SJCRH30 (cell line): ENCODE measurements at regions not wholly inside any gene's neighbourhood (a gene's known extent, or its start where the extent isn't known, plus 50 kb on each side); places are given as distances from the start of the nearest gene placed in this dataset.
"Not testable (repeated sequence)": the region's sequence is repeated elsewhere in the genome, so short reads cannot be mapped to it uniquely, and the experiment has no call there.

Experiments used
- DNase-seq, 2 experiments: peaks; one replicate each; pipeline ENCODE4 v3.0.0-alpha.2; 2015 to 2020
- H3K27ac ChIP-seq: fragments of 250-450 bp; sonication (Bioruptor Pico); 2 replicates; pipeline ENCODE4 v1.5.1; 2020; ENCODE audit warnings: mild to moderate bottlenecking, moderate library complexity
- H3K27me3 ChIP-seq: fragments of 250-450 bp; sonication (Bioruptor Pico); 2 replicates; pipeline ENCODE4 v1.5.1; 2020; ENCODE audit warnings: mild to moderate bottlenecking, moderate library complexity
- H3K36me3 ChIP-seq: fragments of 250-450 bp; sonication (Bioruptor Pico); 2 replicates; pipeline ENCODE4 v1.5.1; 2020; ENCODE audit warnings: mild to moderate bottlenecking, moderate library complexity
- H3K4me1 ChIP-seq: fragments of 250-450 bp; sonication (Bioruptor Pico); 2 replicates; pipeline ENCODE4 v1.5.1; 2020; ENCODE audit warnings: mild to moderate bottlenecking, moderate library complexity
- H3K4me3 ChIP-seq: fragments of 250-450 bp; sonication (Bioruptor Pico); 2 replicates; pipeline ENCODE4 v1.5.1; 2020; ENCODE audit warnings: mild to moderate bottlenecking, moderate library complexity
- H3K9me3 ChIP-seq: fragments of 250-450 bp; sonication (Bioruptor Pico); replicated peaks from 2 replicates; pipeline ENCODE4 v1.5.1; 2020; ENCODE audit warnings: mild to moderate bottlenecking, moderate library complexity

DNA sequence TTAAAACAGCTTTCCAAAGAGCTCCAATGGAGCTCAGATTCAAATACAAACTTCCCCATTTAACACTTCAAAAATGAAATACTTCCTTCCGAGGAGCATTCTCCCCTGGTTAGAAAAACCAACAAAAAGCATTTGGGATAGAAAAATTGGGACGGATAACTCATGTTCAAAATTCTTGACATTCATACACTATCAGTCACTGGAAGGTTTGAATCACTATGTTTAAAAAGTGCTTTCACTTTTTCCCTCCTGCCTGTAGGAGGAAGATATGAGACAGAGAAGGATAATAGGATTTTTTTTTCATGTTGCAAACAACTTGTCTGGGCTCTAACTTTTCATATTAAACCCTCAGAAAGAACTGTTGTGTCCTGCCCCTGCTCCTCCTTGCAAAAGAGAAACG, 412.0 kb downstream of the ACTL7B start:
- DNase-seq, result no peak
- no peaks in the 10 kb centered on the region; the same call in 1 of the 2 replicates for H3K4me1 ChIP-seq
- no peaks in the 10 kb centered on the region for H3K36me3 ChIP-seq
- no peaks in the 10 kb centered on the region for H3K9me3 ChIP-seq
- no peak overlapping the region for H3K27ac ChIP-seq
- H3K27me3 ChIP-seq, result peaks cover 16% of the 10 kb centered on the region; the same call in 1 of the 2 replicates
- no peak overlapping the region for H3K4me3 ChIP-seq

DNA sequence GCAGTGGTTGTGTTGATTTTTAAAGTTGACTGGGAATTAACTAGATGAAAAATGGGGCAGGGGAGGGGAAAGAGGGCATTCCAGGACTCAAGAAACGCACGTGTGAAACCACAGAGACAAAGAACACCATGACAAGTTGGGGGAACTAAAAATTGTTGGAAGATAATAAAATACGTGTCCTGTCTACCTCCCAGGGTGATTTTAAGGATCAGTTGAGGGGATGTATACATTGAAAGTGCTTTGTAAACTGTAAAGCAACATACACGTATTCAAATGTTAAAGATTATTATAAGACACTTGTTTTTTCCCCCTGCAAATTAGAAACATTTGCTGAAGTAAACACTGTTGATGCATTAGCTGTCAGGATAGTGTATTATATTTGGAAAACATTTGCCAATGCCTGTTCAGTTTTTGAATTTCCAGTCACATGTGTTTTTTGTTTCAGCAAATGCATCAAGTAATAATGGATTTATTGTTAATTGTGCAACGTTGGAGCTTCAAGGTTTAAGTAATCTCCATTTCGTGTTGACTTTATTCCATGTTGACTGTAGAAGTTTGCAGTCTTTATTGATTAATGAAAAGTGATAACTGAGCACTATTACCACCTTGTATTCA, 412.7 kb downstream of the ACTL7B start:
- Histone ChIP-seq H3K27ac (no peak overlapping the region), H3K4me3 (no peak overlapping the region), H3K4me1 (no peaks in the 10 kb centered on the region; the same call in 1 of the 2 replicates), H3K27me3 (peaks cover 16% of the 10 kb centered on the region; the same call in 1 of the 2 replicates), H3K36me3 (no peaks in the 10 kb centered on the region), H3K9me3 (no peaks in the 10 kb centered on the region)
- DNase-seq, result no peak

DNA sequence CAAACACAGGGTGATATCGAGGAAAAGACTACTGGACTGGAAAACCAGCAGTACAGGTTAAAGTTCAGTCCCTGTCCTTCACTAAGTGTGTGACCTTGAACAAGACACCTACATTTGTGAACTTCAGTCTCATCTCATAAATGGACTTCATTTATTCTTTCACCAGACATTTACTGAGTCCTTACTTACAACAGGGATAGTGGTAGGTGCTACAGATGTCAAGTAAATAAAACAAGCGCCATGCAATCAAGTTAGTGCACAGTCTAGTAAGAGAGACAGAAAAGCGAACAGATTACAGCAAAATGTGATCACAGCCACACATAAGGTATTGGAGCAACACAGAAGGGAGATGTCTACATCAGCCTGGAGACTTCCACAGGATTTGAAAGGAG, 413.2 kb downstream of the ACTL7B start:
- Histone ChIP-seq H3K9me3 (no peaks in the 10 kb centered on the region), H3K27me3 (peaks cover 16% of the 10 kb centered on the region; the same call in 1 of the 2 replicates), H3K4me3 (no peak overlapping the region), H3K36me3 (no peaks in the 10 kb centered on the region), H3K27ac (no peak overlapping the region), H3K4me1 (no peaks in the 10 kb centered on the region; the same call in 1 of the 2 replicates)
- no peak for DNase-seq

DNA sequence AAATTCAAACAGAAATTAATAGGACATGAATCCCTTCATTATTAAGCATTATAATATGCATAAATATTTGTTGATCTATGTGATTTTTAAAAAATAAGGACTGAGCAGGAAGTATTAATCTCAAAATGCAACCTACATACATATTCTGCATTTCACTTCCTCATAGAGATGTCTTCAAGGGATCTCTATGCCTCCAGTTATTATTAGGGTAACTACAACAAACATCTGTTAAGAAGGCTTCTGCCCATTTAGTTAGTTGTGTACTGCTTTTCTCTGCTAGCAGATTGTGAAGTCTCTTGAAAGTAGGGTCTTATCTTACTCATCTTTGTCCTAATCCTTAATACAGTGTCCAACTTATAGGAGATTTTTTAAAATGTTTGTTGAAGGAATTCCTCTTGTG, 414.1 kb downstream of the ACTL7B start:
- H3K27me3 ChIP-seq, result peaks cover 16% of the 10 kb centered on the region; the same call in 1 of the 2 replicates
- no peaks in the 10 kb centered on the region for H3K36me3 ChIP-seq
- no peaks in the 10 kb centered on the region for H3K9me3 ChIP-seq
- DNase-seq, result no peak
- no peak overlapping the region for H3K4me3 ChIP-seq
- H3K27ac ChIP-seq, result no peak overlapping the region
- no peaks in the 10 kb centered on the region; the same call in 1 of the 2 replicates for H3K4me1 ChIP-seq

DNA sequence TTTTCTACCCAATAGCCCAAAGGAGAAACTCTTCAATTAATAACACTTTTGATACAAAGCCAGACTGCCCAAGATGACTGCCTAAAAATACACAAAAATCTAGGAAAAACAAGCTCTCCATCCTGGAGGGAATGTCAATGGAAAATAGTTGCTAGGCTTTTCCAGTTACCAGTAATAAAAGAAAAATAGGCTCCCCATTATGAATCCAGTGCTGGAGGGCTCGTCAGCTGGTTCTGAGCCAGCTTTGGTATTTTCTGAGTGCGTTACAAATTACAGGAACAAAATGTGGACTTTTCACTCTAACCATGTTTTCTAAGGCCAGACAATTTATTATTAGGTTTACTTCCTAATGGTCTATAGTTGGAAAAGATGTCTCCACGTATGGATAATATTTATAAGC, 414.5 kb downstream of the ACTL7B start:
- H3K27me3 ChIP-seq, result peaks cover 16% of the 10 kb centered on the region; the same call in 1 of the 2 replicates
- DNase-seq, result no peak
- H3K4me3 ChIP-seq, result no peak overlapping the region
- no peaks in the 10 kb centered on the region for H3K36me3 ChIP-seq
- H3K27ac ChIP-seq, result no peak overlapping the region
- H3K9me3 ChIP-seq, result no peaks in the 10 kb centered on the region
- no peaks in the 10 kb centered on the region; the same call in 1 of the 2 replicates for H3K4me1 ChIP-seq

DNA sequence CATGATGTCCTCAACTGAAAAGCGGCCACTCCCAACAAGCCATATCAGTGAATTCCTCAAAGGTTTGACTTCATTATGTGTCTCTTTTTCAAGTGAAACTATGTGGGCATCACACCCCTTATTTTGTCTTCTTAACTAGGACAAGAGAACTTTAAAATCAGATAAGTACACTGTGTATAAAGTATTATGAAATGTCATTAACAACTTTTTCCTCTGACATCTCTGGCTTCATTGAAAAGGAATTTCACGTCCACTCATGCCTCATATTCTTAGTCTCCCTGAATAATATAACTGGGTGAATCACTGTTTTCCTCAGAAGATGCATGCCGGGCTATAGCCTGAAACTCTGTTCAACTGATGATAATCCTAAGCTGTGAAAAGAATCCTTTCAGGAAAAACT, 415.8 kb downstream of the ACTL7B start:
- no peaks in the 10 kb centered on the region for H3K9me3 ChIP-seq
- no peaks in the 10 kb centered on the region for H3K36me3 ChIP-seq
- no peak for DNase-seq
- no peaks in the 10 kb centered on the region; the same call in 1 of the 2 replicates for H3K4me1 ChIP-seq
- peaks cover 16% of the 10 kb centered on the region; the same call in 1 of the 2 replicates for H3K27me3 ChIP-seq
- no peak overlapping the region for H3K27ac ChIP-seq
- H3K4me3 ChIP-seq, result no peak overlapping the region

DNA sequence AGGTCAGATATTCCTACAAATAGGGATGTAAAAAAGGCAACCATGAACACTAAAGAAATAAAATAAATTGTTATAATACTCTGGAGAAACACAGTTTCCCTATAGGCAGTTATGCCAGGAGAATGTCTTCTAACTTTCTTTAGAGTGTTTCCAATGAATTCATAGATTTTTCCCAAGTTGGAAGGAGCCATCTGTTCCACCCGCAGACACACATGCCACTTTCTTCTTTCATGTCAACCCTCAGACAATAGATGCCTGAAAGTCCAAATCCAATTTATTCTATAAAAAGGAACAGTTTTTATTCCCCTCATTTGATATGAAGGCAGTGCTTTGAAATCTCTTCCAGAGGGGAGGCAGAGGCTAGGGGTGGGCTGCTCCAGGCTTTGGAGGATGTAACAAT, 418.1 kb downstream of the ACTL7B start:
- Histone ChIP-seq H3K9me3 (no peaks in the 10 kb centered on the region), H3K36me3 (no peaks in the 10 kb centered on the region), H3K4me3 (no peak overlapping the region), H3K27ac (no peak overlapping the region), H3K4me1 (peaks cover 3% of the 10 kb centered on the region; the same call in 1 of the 2 replicates), H3K27me3 (peaks cover 16% of the 10 kb centered on the region)
- no peak for DNase-seq

DNA sequence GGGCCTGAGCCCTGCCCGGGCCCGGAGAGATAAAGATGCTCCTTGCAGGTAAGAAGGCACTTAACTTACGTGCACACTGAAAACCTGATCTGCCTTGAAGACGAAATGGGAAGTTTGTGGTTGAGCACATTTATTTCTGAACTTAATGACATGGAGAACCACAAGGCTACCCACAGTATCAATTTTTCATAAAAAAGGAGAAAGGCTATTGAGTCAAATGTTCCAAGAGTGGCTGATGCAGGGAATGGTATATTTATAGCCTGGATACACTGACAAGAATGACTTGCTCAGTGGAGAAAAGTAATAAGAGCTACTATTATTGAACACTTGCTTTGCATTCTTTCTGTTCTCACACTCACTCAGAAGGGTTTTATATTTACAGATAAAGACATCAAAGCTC, 419.3 kb downstream of the ACTL7B start:
- no peak for DNase-seq
- no peak overlapping the region for H3K27ac ChIP-seq
- H3K4me1 ChIP-seq, result peaks cover 3% of the 10 kb centered on the region; the same call in 1 of the 2 replicates
- no peaks in the 10 kb centered on the region for H3K36me3 ChIP-seq
- peaks cover 14% of the 10 kb centered on the region for H3K27me3 ChIP-seq
- H3K9me3 ChIP-seq, result no peaks in the 10 kb centered on the region
- no peak overlapping the region for H3K4me3 ChIP-seq

DNA sequence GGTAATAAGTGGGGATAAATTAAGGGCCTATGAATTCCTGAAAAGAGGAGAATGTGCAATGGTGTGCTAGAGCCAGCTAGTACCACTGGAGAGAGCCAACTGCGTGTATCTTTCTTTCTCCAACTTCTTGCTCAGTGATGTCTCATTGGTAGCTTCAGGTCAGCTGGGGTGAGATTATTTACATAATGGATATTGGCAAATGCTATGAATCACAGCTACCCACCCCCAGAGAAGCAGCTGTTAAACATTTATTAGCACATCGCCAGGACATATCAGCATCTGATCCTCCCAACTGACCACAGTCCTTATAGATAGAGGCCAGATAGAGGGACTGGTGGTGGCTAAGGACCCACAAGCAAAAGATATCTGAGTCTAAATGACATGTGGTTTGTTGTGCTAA, 421.3 kb downstream of the ACTL7B start:
- H3K27ac ChIP-seq, result no peak overlapping the region
- DNase-seq, result peak; percentile 37 to 60
- H3K4me3 ChIP-seq, result no peak overlapping the region
- H3K27me3 ChIP-seq, result no peaks in the 10 kb centered on the region; the same call in 1 of the 2 replicates
- no peaks in the 10 kb centered on the region for H3K9me3 ChIP-seq
- no peaks in the 10 kb centered on the region for H3K36me3 ChIP-seq
- peaks cover 3% of the 10 kb centered on the region; the same call in 1 of the 2 replicates for H3K4me1 ChIP-seq

DNA sequence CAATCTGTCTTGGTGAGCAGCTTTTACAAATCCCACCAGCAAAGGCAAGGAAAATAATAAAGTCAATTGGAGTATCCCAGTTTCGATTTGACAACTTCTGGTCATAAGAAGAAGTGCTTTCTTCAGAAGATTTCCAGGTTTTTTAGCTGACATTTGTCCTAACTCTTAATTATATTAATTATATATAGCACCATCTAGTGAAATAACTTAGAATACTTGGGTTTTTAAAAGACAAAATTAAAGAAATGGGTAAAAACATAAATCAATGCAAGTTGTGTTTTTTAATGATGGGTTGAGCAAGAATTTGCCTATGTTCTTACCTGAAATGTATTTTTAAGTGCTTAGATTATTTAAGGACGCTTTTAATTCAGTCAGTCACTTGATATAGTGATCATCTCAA, 421.8 kb downstream of the ACTL7B start:
- no peak for DNase-seq
- H3K9me3 ChIP-seq, result no peaks in the 10 kb centered on the region
- H3K4me1 ChIP-seq, result peaks cover 3% of the 10 kb centered on the region; the same call in 1 of the 2 replicates
- no peak overlapping the region for H3K27ac ChIP-seq
- no peak overlapping the region for H3K4me3 ChIP-seq
- no peaks in the 10 kb centered on the region; the same call in 1 of the 2 replicates for H3K27me3 ChIP-seq
- H3K36me3 ChIP-seq, result no peaks in the 10 kb centered on the region

DNA sequence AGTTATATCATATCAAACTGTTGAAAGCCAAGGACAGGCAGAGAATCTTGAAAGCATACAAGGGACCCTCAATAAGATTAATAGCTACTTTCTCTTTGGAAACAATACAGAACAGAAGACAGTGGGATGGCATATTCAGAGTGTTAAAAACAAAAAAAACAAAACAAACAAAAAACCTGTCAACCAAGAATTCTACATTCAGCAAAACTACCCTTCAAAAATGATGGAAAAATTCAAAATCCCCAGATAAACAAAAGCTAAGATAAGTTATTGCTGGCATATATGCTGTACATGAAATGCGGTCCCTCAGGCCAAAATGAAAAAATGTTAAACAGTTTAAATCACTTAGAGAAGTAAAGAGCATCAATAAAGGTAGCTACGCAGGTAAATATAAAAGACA, 425.1 kb downstream of the ACTL7B start:
- no peaks in the 10 kb centered on the region for H3K9me3 ChIP-seq
- no peak overlapping the region for H3K27ac ChIP-seq
- H3K4me1 ChIP-seq, result peaks cover 3% of the 10 kb centered on the region; the same call in 1 of the 2 replicates
- H3K4me3 ChIP-seq, result no peak overlapping the region
- no peaks in the 10 kb centered on the region for H3K36me3 ChIP-seq
- no peaks in the 10 kb centered on the region; the same call in 1 of the 2 replicates for H3K27me3 ChIP-seq
- DNase-seq, result no peak

DNA sequence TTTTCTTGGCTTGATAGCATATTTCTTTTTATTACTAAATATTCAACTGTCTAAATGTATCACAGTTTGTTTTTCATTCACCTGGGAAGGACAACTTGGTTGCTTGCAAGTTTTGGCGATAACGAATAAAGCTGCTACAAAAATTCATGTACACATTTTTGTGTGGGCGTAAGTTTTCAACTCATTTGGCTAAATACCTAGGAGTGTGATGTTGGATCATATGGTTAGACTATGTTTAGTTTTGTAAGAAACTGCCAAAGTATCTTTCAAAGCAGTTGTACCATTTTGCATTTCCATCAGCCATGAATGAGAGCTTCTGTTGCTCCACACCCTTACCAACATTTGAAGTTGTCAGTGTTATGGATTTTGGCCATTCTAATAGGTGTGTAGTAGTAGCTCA, 428.0 kb downstream of the ACTL7B start:
- Histone ChIP-seq H3K27ac (no peak overlapping the region), H3K9me3 (no peaks in the 10 kb centered on the region), H3K4me3 (no peak overlapping the region), H3K27me3 (no peaks in the 10 kb centered on the region; the same call in 1 of the 2 replicates), H3K36me3 (no peaks in the 10 kb centered on the region), H3K4me1 (no peaks in the 10 kb centered on the region)
- no peak for DNase-seq

DNA sequence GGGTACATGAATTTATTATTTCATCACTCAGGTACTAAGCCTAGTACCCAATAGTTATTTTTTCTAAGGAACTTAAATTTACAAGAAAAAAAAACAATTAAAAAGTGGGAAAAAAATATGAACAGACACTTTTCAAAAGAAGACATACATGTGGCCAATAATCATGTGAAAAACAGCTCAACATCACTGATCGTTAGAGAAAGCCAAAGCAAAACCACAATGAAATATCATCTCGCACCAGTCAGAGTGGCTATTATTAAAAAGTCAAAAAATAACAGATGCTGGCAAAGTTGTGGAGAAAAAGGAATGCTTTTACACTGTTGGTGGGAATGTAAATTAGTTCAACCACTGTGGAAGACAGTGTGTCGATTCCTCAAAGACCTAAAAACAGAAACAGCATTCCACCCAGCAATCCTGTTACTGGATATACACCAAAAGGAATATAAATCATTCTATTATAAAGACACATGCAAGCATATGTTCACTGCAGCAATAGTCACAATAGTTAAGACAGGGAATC, 429.3 kb downstream of the ACTL7B start:
- H3K4me3 ChIP-seq, H3K4me1 ChIP-seq, H3K27me3 ChIP-seq, H3K27ac ChIP-seq, H3K36me3 ChIP-seq, H3K9me3 ChIP-seq, DNase-seq: not testable (repeated sequence)

DNA sequence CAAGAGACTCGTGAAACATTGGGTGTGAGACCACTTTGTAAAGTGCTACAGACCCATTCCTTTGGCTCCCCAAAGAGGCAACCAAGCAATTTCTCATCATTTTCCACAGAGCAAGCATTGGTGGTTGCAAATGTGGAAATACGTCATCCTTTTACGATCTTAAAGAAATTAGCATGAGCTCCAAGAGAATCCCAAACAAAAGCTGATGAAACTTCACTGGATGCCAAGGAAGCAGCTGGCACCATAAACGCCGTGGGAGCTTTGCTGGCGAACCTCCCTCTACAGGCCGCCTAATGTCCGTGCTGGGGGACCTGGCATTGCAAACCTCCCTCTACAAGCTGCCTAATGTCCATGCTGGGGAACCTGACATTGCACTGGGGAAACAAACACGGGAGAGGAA, 432.4 kb downstream of the ACTL7B start:
- H3K27ac ChIP-seq, result no peak overlapping the region
- no peak for DNase-seq

DNA sequence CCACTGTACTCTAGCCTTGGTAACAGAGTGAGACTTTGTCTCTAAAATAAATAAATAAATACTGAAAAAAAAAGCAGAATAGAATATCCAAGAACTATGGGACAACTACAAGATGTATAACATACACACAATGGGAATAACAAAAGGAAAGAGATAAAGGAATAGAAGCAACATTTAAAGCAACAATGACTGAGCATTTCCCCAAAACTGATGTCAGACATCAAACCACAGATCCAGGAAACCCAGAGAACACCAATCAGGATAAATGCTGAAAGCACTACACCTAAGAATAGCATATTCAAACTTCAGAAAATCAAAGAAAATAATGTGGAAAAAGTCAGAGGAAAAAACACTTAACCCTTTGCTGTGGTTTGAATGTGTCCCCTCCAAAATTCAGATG, 436.4 kb downstream of the ACTL7B start:
- no peaks in the 10 kb centered on the region for H3K4me1 ChIP-seq
- H3K9me3 ChIP-seq, result no peaks in the 10 kb centered on the region
- no peaks in the 10 kb centered on the region for H3K36me3 ChIP-seq
- DNase-seq, result no peak
- H3K4me3 ChIP-seq, result no peak overlapping the region
- no peaks in the 10 kb centered on the region for H3K27me3 ChIP-seq
- no peak overlapping the region for H3K27ac ChIP-seq

More for the DNA sequence above, 432.4 kb downstream of the ACTL7B start:
- no peaks in the 10 kb centered on the region for H3K4me1 ChIP-seq
- H3K36me3 ChIP-seq, result no peaks in the 10 kb centered on the region
- no peaks in the 10 kb centered on the region for H3K9me3 ChIP-seq
- H3K4me3 ChIP-seq, result no peak overlapping the region
- no peaks in the 10 kb centered on the region for H3K27me3 ChIP-seq

DNA sequence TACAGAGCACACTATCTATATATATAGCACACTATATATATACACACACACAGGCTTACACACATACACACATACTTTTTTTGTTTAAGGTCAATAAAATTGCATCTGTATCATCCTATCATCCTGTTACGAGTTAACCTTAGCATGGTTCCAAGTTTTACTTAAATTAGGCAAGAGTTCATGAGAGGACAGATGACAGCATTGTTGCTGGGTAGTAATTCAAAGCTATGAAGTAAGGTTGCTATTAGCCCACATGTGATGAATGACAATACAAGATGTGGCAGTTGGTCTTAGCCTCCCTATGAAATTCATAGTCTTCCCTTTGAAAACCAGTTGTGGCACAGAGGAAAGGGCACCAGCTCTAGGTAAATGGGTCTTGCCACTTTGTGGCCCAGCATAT, 438.1 kb downstream of the ACTL7B start:
- H3K36me3 ChIP-seq, result no peaks in the 10 kb centered on the region
- H3K27me3 ChIP-seq, result no peaks in the 10 kb centered on the region
- no peak overlapping the region for H3K27ac ChIP-seq
- no peak for DNase-seq
- H3K4me1 ChIP-seq, result no peaks in the 10 kb centered on the region
- H3K9me3 ChIP-seq, result no peaks in the 10 kb centered on the region
- H3K4me3 ChIP-seq, result no peak overlapping the region
